HS-27A (cell line): ENCODE measurements at regions not wholly inside any gene's neighbourhood (a gene's known extent, or its start where the extent isn't known, plus 50 kb on each side); places are given as distances from the start of the nearest gene placed in this dataset.

ENCODE experiments used
- DNase-seq: peaks from one replicate; pipeline ENCODE4 v3.0.0-alpha.2; 2012; ENCODE audit warnings: low read depth, missing footprints

GRCh38 chr16:11474617-11475291, 112.0 kb downstream of the LITAF start:
- no peak for DNase-seq

GRCh38 chr16:11475896-11476630, 110.7 kb downstream of the LITAF start:
- DNase-seq = no peak

GRCh38 chr16:11476676-11477075, 110.0 kb downstream of the LITAF start:
- no peak for DNase-seq

GRCh38 chr16:11478431-11479119, 108.1 kb downstream of the LITAF start:
- no peak for DNase-seq

GRCh38 chr16:11479916-11480315, 106.8 kb downstream of the LITAF start:
- DNase-seq = no peak

DNA sequence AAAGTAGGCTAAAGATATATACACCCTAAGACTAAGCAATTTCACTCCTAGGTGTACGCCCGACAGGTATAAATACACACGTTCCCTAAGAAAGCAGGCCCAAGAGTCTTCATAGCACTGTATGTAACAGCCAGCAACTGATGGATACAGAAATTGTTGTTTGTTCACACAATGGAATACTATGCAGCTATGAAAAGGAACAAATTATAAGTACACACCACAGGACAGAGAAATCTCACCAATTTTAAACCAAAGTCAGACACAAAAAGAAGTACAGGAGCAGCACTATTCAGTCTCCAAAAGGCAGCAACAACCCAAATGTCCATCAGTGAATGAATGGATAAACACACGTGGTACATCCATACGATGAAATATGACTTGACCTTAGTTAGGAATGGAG, 106.1 kb downstream of the LITAF start:
- no peak for DNase-seq

DNA sequence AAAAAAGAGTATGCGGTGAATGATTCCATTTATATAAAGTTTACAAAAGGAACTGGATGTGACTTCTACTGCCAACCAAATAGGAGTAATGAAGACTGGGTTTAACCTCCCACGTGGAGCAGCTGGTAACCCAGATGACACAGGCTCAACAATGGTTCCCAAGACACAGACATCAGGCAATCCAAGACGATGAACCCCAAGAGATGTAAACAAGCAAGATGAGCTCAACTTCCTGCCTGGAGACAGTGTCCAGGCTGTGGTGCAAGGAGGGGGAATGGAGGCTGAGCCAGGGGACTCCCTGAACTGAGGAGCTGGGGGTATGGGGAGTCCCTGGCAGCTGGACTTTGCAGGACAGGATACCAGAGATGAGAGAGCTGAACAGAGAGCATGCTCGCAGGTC, 104.7 kb downstream of the LITAF start:
- no peak for DNase-seq

GRCh38 chr16:11482946-11483748, 103.6 kb downstream of the LITAF start:
- DNase-seq = no peak

GRCh38 chr16:11484691-11485258, 101.9 kb downstream of the LITAF start:
- DNase-seq = no peak

DNA sequence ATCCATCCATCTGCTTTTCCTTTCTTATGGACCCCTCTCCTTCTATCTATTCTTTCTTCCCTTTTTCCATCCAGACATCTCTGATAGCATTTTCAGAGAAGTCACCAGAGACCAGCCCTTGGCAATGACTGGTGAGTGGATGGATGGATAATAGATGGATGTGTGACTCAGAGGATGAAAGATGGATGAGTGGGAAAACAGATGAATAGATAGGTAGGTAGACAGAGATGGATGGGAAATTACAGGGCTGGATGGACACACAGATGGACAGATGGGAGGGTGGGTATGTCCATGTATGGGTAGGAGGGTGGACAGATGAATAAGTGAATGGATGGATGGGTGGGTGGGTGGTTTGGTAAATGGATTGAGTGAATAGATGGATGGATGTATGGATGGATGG, 101.0 kb downstream of the LITAF start:
- DNase-seq = no peak

DNA sequence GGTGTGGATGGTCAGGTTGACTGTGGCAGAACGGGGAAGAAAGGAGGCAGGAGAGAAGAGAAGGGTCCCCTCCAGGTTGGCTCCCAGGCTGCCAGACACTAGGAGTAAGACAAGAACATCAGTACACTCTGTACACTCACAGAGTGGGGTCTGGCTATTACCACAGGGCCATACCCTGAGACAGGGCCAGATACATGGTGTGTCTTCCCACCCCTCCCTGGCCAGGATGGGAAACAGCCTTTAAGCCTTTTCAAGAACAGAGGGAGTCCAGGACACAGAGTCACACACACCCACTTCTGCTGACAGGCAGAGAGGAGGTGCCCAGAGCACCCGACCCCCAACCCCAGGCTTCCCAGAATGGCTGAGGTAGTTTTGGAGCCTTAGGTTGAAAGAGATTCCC, 99.4 kb downstream of the LITAF start:
- no peak for DNase-seq

GRCh38 chr16:11488304-11488703, 98.4 kb downstream of the LITAF start:
- no peak for DNase-seq

- no peak for DNase-seq
Measured at GRCh38 chr16:11491524-11491923, 95.2 kb downstream of the LITAF start.

DNA sequence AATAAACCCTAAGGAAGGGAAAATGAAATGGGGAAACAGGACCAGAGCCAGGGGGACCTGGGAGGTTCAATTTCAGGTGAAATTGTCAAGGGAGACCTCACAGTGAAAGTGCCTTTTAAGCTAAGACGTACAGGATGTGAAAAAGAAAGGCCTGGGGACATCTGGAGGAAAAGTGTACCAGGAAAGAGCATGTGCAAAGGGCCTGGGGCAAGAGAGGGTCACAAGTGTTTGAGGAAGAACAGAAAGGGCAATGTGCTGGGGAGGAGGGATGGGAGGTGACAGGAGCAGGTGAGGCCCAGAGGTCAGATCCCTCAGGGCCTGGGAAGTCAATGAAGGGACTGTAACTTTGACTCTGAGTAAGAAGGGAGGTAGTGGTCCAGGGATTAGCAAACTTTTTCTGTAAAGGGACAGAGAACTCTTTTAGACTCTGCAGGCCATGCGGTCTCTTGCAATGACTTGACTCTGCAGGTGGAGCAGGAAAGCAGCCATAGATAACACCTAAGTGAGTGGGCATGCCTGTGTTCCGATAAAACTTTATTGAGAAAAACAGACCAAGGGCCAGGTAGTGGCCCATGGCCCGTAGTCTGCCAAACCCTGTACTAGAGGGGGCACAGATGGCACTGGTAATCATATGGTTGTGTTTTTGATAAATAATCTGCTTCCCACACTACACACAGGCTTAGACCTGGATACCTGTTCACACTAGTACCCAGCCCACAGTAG, 93.8 kb downstream of the LITAF start:
- no peak for DNase-seq

GRCh38 chr16:11493531-11493929, 93.2 kb downstream of the LITAF start:
- no peak for DNase-seq

DNA sequence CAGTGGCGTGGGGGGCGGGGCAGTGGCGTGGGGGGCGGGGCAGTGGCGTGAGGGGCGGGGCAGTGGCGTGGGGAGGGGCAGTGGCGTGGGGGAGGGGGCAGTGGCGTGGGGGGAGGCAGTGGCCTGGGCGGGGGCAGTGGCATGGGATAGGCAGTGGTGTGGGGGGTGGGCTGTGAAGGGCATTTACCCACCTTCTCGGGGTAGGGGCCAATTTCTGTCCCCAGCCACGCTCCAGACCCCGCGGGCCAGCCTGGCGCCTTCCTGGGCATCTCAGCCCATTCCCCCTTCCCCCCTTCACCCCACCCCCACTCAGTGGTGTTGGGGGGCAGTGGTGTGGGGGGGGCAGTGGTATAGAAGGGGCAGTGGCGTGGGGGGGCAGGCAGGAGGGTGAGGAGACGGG, 92.7 kb downstream of the LITAF start:
- no peak for DNase-seq

DNA sequence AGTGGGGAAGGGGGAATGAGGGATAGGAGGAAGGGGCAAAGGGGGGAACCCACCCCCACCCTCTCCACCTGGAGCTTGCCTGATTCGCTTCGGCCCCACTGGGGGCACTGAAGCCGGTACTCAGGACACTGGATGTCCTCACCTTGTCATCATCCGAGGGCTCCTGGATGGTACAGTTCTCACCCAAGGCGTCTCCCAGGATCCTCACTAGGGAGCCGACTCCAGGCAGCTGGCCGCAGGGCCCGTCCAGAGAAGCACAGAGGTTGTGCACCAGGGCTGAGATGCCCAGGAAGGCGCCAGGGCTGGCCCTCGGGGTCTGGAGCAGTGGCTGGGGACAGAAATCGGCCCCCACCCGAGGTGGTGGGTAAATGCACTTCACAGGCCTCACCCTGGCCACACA, 92.3 kb downstream of the LITAF start:
- no peak for DNase-seq

DNA sequence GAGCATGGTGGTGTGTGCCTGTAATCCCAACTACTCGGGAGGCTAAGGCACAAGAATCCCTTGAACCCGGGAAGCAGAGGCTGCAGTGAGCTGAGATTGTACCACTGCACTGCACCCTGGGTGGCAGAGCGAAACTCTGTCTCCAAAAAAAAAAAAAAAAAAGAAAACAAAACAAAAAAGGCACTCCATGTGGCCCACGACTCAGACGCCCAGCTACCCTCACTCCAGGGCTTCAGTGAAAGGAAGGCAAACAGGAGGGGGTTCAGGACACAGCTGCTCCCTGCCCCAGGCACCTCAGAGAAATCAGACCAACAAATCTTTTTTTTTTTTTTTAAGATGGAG, 91.7 kb downstream of the LITAF start:
- DNase-seq = no peak
